Posterior vena cava (tissue), 2 donors: ENCODE measurements at regions not wholly inside any gene's neighbourhood (a gene's known extent, or its start where the extent isn't known, plus 50 kb on each side); places are given as distances from the start of the nearest gene placed in this dataset.

Experiments
- DNase-seq: peaks from one replicate; pipeline ENCODE4 v3.0.0-alpha.2; 2020; ENCODE audit warnings: low spot score
- intact Hi-C, 2 donors: fragments of 100-400 bp; cut with DNase I; formaldehyde crosslinking; loops; one replicate each; pipeline versions ENCODE4 v1.14.1 to v1.14.2; 2022 to 2023
- donor health status: DM: yes; HTN: yes; CAD: no.
- donor health status: DM: yes; HTN: yes; CAD: no.

- intact Hi-C loops, result no loop called here
- no peak for DNase-seq
Observed at GRCh38 chr5:29885595-29885994, 1307.9 kb upstream of the CDH6 start.

GRCh38 chr5:29882036-29882435 is 1311.5 kb upstream of the CDH6 start:
- no peak for DNase-seq
- intact Hi-C loops, result no loop called here

GRCh38 chr5:29879401-29879800 is 1314.1 kb upstream of the CDH6 start:
- no peak for DNase-seq
- intact Hi-C loops, result no loop called here

GRCh38 chr5:29878599-29878998 is 1314.9 kb upstream of the CDH6 start:
- no peak for DNase-seq
- intact Hi-C loops, result no loop called here

- no peak for DNase-seq
- intact Hi-C loops, result no loop called here
Observed at GRCh38 chr5:29867155-29867554, 1326.3 kb upstream of the CDH6 start.

GRCh38 chr5:29853711-29854220 is 1339.7 kb upstream of the CDH6 start:
- intact Hi-C loops, result no loop called here
- no peak for DNase-seq

- intact Hi-C loops, result no loop called here
- DNase-seq, result no peak
Observed at GRCh38 chr5:29852329-29852728, 1341.2 kb upstream of the CDH6 start.

GRCh38 chr5:29845206-29845605 is 1348.3 kb upstream of the CDH6 start:
- intact Hi-C loops, result no loop called here
- DNase-seq, result no peak

- intact Hi-C loops, result no loop called here
- DNase-seq, result no peak
Observed at GRCh38 chr5:29833394-29833793, 1360.1 kb upstream of the CDH6 start.

- DNase-seq, result no peak
- intact Hi-C loops, result no loop called here
Observed at GRCh38 chr5:29822521-29822920, 1371.0 kb upstream of the CDH6 start.

- intact Hi-C loops, result no loop called here
- DNase-seq, result no peak
Observed at GRCh38 chr5:29811914-29812679, 1381.4 kb upstream of the CDH6 start.

GRCh38 chr5:29805804-29806203 is 1387.7 kb upstream of the CDH6 start:
- intact Hi-C loops, result no loop called here
- DNase-seq, result no peak

- DNase-seq, result no peak
- intact Hi-C loops, result no loop called here
Observed at GRCh38 chr5:29800752-29801151, 1392.7 kb upstream of the CDH6 start.

GRCh38 chr5:29796013-29796412 is 1397.5 kb upstream of the CDH6 start:
- no peak for DNase-seq
- intact Hi-C loops, result no loop called here

- intact Hi-C loops, result no loop called here
- no peak for DNase-seq
Observed at GRCh38 chr5:29795096-29795652, 1398.3 kb upstream of the CDH6 start.

GRCh38 chr5:29794141-29794787 is 1399.2 kb upstream of the CDH6 start:
- no peak for DNase-seq
- intact Hi-C loops, result no loop called here

- intact Hi-C loops, result no loop called here
- no peak for DNase-seq
Observed at GRCh38 chr5:29790281-29790680, 1403.2 kb upstream of the CDH6 start.

- no peak for DNase-seq
- intact Hi-C loops, result no loop called here
Observed at GRCh38 chr5:29780401-29780800, 1413.1 kb upstream of the CDH6 start.

GRCh38 chr5:29779141-29779540 is 1414.3 kb upstream of the CDH6 start:
- intact Hi-C loops, result no loop called here
- no peak for DNase-seq

GRCh38 chr5:29777373-29777772 is 1416.1 kb upstream of the CDH6 start:
- DNase-seq, result no peak
- intact Hi-C loops, result no loop called here

- intact Hi-C loops, result no loop called here
- no peak for DNase-seq
Observed at GRCh38 chr5:29770936-29771335, 1422.5 kb upstream of the CDH6 start.
